ENCODE measurements at regions not wholly inside any gene's neighbourhood (a gene's known extent, or its start where the extent isn't known, plus 50 kb on each side); places are given as distances from the start of the nearest gene placed in this dataset.

DNA sequence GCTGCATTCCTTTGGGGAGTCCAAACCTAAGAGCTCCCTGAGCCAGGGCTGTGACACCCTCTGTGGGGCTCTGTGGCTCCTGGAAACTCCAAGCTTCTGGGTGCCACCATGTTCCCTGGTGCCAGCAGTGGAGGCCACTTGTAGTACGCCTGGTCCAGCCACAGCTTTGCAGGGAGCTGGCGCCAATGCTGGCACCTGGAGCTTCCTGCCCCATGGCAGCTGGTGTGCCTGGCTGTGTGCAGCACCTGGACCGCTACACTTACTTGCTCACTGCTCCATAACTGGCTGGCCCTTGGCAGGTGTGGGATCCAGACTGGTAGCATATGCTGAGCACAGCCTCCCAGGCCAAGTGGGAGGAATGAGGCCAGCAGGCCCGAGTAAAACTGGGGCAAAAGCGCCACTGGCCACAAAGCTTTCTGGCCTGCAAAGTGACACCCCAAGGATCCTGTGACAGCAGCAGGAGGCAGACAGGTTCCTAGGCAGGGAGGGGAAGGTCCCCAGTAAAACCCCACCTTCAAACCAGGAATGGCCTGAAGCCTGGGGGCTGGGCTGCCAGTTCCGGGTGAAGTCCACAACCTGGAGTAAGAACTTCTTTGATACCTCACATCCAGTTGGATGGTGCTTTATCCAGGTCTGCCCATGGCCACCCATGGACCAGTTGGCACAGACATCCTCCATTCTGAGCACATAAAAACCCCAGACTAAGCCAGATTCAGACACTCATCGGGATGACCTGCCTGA, 461.0 kb downstream of the TBC1D32 start:
- Mint-ChIP-seq H3K4me1 (peaks cover 6% of the 10 kb centered on the region; the same call in 1 of the 2 replicates), H3K9me3 (peaks cover 3% of the 10 kb centered on the region; the same call in 1 of the 2 replicates), H3K36me3 (no peaks in the 10 kb centered on the region), H3K27ac (no peak overlapping the region), H3K4me3 (no peak overlapping the region), H3K27me3 (ENCODE audit: low read depth) (no peaks in the 10 kb centered on the region)
- POLR2A ChIA-PET = no interaction called here
- ATAC-seq = no peak
- no peak for DNase-seq (ENCODE audit: low spot score)
- CTCF ChIA-PET = no interaction called here
- TF ChIP-seq, protein P1, sequence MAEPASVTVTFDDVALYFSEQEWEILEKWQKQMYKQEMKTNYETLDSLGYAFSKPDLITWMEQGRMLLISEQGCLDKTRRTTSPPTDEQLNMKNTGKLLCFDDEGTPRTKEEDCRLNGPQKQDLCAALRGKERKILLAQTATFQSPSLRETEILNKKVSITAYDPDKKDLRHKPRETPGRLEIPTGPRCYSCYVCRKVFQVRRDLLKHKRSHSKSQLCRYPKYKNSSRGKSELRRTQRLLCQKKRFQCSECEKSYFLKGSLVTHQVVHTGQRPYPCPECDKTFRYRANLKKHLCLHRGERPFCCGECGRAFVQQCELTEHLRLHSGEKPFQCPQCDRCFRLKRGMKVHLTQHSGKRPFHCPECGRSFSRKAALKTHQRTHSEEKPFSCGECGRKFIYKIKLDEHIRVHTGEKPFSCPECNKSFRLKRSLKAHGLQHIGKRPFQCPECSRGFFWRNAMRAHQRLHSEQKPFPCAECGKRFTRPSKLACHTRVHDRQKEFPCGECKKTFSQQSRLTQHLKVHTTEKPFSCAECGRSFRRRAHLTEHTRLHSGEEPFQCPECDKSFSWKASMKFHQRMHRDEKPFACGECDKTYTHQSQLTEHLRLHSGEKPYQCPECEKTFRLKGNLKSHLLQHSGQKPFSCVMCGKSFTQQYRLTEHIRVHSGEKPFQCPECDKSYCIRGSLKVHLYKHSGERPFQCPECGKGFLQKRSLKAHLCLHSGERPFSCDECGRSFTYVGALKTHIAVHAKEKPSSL (CRISPR knock-in tag; conservative IDR thresholded peaks at IDR 0.05) = no peak
- TF ChIP-seq ATF1 (CRISPR knock-in tag; IDR thresholded peaks at IDR 0.05) = no peak
- TF ChIP-seq, protein P2, sequence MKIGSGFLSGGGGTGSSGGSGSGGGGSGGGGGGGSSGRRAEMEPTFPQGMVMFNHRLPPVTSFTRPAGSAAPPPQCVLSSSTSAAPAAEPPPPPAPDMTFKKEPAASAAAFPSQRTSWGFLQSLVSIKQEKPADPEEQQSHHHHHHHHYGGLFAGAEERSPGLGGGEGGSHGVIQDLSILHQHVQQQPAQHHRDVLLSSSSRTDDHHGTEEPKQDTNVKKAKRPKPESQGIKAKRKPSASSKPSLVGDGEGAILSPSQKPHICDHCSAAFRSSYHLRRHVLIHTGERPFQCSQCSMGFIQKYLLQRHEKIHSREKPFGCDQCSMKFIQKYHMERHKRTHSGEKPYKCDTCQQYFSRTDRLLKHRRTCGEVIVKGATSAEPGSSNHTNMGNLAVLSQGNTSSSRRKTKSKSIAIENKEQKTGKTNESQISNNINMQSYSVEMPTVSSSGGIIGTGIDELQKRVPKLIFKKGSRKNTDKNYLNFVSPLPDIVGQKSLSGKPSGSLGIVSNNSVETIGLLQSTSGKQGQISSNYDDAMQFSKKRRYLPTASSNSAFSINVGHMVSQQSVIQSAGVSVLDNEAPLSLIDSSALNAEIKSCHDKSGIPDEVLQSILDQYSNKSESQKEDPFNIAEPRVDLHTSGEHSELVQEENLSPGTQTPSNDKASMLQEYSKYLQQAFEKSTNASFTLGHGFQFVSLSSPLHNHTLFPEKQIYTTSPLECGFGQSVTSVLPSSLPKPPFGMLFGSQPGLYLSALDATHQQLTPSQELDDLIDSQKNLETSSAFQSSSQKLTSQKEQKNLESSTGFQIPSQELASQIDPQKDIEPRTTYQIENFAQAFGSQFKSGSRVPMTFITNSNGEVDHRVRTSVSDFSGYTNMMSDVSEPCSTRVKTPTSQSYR (CRISPR knock-in tag; IDR thresholded peaks at IDR 0.05) = no peak
- TF ChIP-seq ELF4 (CRISPR knock-in tag; IDR thresholded peaks at IDR 0.05; ENCODE audit: low read depth) = no peak
- TF ChIP-seq ZNF396 (CRISPR knock-in tag; IDR thresholded peaks at IDR 0.05; ENCODE audit: borderline replicate concordance) = no peak
- no peak for TF ChIP-seq CREB1 (CRISPR knock-in tag; IDR thresholded peaks at IDR 0.05)

DNA sequence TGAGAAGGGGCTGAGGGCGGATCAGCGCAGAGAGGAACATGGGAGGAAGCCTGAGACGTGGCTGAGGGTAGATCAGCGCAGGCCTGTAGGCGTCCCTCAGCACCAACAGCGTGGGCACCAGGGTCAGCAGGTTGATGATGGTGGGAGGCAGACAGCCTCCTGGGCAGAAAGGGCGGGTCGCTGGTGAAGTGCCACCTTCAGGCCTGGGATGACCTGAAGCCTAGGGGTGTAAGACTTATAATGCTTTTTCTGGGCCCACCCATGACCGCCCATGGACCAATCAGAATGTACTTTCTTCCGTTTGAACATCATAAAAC, 462.1 kb downstream of the TBC1D32 start:
- DNase-seq (ENCODE audit: low spot score) (no peak), ATAC-seq (no peak)
- POLR2A ChIA-PET = no interaction called here
- H3K9me3 Mint-ChIP-seq = peaks cover 3% of the 10 kb centered on the region; the same call in 1 of the 2 replicates
- peaks cover 6% of the 10 kb centered on the region; the same call in 1 of the 2 replicates for H3K4me1 Mint-ChIP-seq
- CTCF ChIA-PET = no interaction called here
- no peak for TF ChIP-seq FOXP1 (CRISPR knock-in tag; IDR thresholded peaks at IDR 0.05; ENCODE audit: borderline replicate concordance)
- TF ChIP-seq ZNF317 (CRISPR knock-in tag; IDR thresholded peaks at IDR 0.05; ENCODE audit: borderline replicate concordance, low read depth) = no peak
- TF ChIP-seq, protein P3, sequence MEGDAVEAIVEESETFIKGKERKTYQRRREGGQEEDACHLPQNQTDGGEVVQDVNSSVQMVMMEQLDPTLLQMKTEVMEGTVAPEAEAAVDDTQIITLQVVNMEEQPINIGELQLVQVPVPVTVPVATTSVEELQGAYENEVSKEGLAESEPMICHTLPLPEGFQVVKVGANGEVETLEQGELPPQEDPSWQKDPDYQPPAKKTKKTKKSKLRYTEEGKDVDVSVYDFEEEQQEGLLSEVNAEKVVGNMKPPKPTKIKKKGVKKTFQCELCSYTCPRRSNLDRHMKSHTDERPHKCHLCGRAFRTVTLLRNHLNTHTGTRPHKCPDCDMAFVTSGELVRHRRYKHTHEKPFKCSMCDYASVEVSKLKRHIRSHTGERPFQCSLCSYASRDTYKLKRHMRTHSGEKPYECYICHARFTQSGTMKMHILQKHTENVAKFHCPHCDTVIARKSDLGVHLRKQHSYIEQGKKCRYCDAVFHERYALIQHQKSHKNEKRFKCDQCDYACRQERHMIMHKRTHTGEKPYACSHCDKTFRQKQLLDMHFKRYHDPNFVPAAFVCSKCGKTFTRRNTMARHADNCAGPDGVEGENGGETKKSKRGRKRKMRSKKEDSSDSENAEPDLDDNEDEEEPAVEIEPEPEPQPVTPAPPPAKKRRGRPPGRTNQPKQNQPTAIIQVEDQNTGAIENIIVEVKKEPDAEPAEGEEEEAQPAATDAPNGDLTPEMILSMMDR (IDR thresholded peaks at IDR 0.05) = no peak
- TF ChIP-seq ELF4 (CRISPR knock-in tag; IDR thresholded peaks at IDR 0.05; ENCODE audit: low read depth) = no peak
- no peak for TF ChIP-seq HMGA2 (CRISPR knock-in tag; IDR thresholded peaks at IDR 0.05)
- TF ChIP-seq ZNF121 (CRISPR knock-in tag; IDR thresholded peaks at IDR 0.05) = no peak
- TF ChIP-seq, protein P4, sequence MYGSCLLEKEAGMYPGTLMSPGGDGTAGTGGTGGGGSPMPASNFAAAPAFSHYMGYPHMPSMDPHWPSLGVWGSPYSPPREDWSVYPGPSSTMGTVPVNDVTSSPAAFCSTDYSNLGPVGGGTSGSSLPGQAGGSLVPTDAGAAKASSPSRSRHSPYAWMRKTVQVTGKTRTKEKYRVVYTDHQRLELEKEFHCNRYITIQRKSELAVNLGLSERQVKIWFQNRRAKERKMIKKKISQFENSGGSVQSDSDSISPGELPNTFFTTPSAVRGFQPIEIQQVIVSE (CRISPR knock-in tag; IDR thresholded peaks at IDR 0.05; ENCODE audit: borderline replicate concordance) = no peak
- TF ChIP-seq, protein P2 (CRISPR knock-in tag; IDR thresholded peaks at IDR 0.05) = no peak
- TF ChIP-seq, protein P5, sequence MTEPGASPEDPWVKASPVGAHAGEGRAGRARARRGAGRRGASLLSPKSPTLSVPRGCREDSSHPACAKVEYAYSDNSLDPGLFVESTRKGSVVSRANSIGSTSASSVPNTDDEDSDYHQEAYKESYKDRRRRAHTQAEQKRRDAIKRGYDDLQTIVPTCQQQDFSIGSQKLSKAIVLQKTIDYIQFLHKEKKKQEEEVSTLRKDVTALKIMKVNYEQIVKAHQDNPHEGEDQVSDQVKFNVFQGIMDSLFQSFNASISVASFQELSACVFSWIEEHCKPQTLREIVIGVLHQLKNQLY (CRISPR knock-in tag; IDR thresholded peaks at IDR 0.05) = no peak
- TF ChIP-seq TP53 (CRISPR knock-in tag; IDR thresholded peaks at IDR 0.05) = no peak
- H3K4me3 Mint-ChIP-seq = no peak overlapping the region
- no peaks in the 10 kb centered on the region for H3K36me3 Mint-ChIP-seq
- H3K27me3 Mint-ChIP-seq (ENCODE audit: low read depth) = no peaks in the 10 kb centered on the region
- no peak overlapping the region for H3K27ac Mint-ChIP-seq
